ENCODE measurements at regions not wholly inside any gene's neighbourhood (a gene's known extent, or its start where the extent isn't known, plus 50 kb on each side); places are given as distances from the start of the nearest gene placed in this dataset.
"Not testable (repeated sequence)": the region's sequence is repeated elsewhere in the genome, so short reads cannot be mapped to it uniquely, and the experiment has no call there.

DNA sequence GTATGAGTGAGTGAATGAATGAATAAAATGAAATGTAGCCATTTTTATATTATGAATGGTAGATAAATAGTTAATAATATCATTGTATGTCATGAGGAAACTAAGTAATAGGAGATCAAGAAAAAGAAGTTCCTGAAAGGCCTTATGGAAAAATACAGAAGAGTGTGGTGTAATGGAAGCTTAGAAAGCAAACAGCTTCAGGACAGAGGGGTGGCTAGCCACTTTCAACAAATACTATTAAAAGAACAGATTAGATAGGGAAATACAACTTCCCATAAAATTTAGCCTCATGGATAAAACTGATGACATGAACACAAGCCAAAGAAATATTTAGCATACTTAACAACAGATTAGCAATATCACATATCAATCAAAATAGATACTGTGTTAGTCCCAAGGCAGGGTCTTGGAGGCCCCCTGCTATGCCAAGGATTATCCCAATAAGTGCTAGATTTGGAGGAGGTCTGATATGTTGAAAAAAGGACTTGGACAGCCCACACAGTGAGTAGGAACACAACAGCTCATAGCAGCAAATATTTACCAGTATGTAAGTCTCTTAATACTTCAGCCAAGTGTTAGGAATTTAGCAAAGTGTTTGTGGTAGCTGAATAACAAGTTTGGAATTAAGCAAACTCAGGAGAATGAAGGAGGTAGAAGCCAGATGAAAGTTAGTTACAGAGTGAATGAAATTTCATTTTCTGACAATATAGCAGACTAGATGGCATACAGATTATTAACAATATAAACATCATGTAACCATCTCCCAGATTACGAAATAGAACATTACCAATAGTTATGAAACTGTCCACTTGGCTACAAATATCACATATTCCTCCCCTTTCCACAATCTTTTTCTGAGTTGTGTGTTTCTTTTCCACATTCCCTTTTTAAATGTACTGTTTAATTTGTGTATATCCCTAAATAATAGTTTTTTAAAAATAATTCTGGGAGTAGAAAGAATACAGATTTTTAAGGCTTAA, 1632.0 kb downstream of the PCDH9 start:
- Histone ChIP-seq H3K4me3 (ENCODE audit: low read length) (no peak overlapping the region), H3K4me1 (ENCODE audit: control insufficient read depth, insufficient read depth, low read length) (no peaks in the 10 kb centered on the region), H3K9me3 (ENCODE audit: control insufficient read depth, insufficient read depth, low read length) (no peaks in the 10 kb centered on the region), H3K36me3 (ENCODE audit: control insufficient read depth, insufficient read depth, low read length) (no peaks in the 10 kb centered on the region), H3K27me3 (ENCODE audit: control insufficient read depth, insufficient read depth, low read length) (no peaks in the 10 kb centered on the region), H3K27ac (ENCODE audit: low read length) (no peak overlapping the region)
- no peak for DNase-seq (ENCODE audit: low read depth, low spot score)
- WGBS (ENCODE audit: insufficient coverage, insufficient read length), result no CpG with 5 or more reads among the region's 1 CpG

DNA sequence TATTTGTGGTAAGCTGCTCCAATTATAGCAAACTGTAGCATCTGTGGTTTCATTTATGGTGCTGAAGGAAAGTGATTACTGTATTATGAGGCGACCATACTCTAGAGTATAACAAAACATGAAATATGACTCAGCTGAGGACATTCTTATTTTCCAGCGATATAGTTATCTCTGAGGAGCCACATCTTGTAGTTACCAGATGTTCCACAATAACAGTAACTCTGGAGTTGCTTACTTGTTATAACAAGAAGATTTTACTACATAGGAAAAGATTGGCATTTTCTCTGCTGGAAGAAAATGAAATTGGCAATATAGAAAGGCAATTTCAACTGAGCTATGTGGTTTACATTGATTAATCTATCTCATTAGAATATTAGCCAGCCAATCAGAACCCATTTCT, 1634.2 kb downstream of the PCDH9 start:
- H3K9me3 ChIP-seq (ENCODE audit: control insufficient read depth, insufficient read depth, low read length), result no peaks in the 10 kb centered on the region
- H3K4me3 ChIP-seq (ENCODE audit: low read length), result no peak overlapping the region
- H3K36me3 ChIP-seq (ENCODE audit: control insufficient read depth, insufficient read depth, low read length), result no peaks in the 10 kb centered on the region
- H3K4me1 ChIP-seq (ENCODE audit: control insufficient read depth, insufficient read depth, low read length), result no peaks in the 10 kb centered on the region
- no peak for DNase-seq (ENCODE audit: low read depth, low spot score)
- no peak overlapping the region for H3K27ac ChIP-seq (ENCODE audit: low read length)
- H3K27me3 ChIP-seq (ENCODE audit: control insufficient read depth, insufficient read depth, low read length), result no peaks in the 10 kb centered on the region
- WGBS (ENCODE audit: insufficient coverage, insufficient read length), result no CpG with 5 or more reads among the region's 2 CpGs

DNA sequence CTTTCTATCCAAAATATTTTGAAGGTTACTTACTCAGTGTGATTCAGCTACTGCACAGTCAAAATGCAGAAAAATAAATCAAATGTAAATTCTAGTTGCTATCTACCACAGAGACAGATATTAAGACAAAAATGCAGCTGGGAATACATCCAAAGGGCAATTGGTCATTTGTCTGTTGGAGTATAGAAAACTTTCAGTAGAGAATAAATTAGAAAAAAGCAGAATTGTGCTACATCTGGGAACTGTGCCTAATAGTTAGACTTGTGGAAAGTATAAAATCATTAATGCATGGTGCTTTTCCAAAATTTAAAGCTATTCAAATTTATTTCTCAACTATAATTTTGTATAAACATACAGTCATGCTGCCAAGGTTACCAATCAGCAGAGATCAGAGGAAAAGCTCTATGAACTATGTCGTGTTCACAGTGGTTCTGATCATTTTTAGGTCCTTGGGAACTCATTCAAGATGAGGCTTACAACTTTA, 1635.8 kb downstream of the PCDH9 start:
- Histone ChIP-seq H3K27me3 (ENCODE audit: control insufficient read depth, insufficient read depth, low read length) (no peaks in the 10 kb centered on the region), H3K4me3 (ENCODE audit: low read length) (no peak overlapping the region), H3K36me3 (ENCODE audit: control insufficient read depth, insufficient read depth, low read length) (no peaks in the 10 kb centered on the region), H3K27ac (ENCODE audit: low read length) (no peak overlapping the region), H3K9me3 (ENCODE audit: control insufficient read depth, insufficient read depth, low read length) (no peaks in the 10 kb centered on the region), H3K4me1 (ENCODE audit: control insufficient read depth, insufficient read depth, low read length) (no peaks in the 10 kb centered on the region)
- no peak for DNase-seq (ENCODE audit: low read depth, low spot score)
- WGBS (ENCODE audit: insufficient coverage, insufficient read length), result no CpG with 5 or more reads among the region's 1 CpG

DNA sequence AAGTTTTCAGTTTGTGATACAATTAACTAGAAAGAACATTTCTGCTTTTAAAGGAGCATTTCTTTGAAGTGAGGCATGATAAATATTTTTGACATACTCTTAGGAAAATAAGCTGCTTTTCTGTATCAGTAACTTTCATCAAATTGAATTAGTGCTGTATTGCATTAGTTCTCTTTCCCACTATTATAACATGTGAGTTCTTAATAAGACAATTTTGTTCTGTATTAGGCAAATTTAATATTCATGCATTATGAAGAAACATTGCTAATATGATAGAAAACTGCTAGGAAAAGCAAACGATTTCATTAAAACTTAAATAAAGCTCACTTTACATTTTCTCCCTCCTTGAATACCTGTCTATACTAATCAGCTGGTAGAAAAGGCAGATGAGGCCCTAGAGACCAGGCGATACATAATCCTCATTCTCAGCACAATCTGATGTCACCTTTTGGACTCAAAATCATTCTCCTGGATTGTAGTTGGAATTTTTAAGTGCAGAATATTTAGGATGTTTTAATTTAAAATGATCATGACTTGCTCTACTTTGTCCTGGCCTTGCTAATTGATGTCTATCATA, 1636.8 kb downstream of the PCDH9 start:
- no peaks in the 10 kb centered on the region for H3K4me1 ChIP-seq (ENCODE audit: control insufficient read depth, insufficient read depth, low read length)
- H3K36me3 ChIP-seq (ENCODE audit: control insufficient read depth, insufficient read depth, low read length), result no peaks in the 10 kb centered on the region
- no peaks in the 10 kb centered on the region for H3K27me3 ChIP-seq (ENCODE audit: control insufficient read depth, insufficient read depth, low read length)
- H3K27ac ChIP-seq (ENCODE audit: low read length), result no peak overlapping the region
- no CpG with 5 or more reads among the region's 2 CpGs for WGBS (ENCODE audit: insufficient coverage, insufficient read length)
- no peaks in the 10 kb centered on the region for H3K9me3 ChIP-seq (ENCODE audit: control insufficient read depth, insufficient read depth, low read length)
- no peak for DNase-seq (ENCODE audit: low read depth, low spot score)
- no peak overlapping the region for H3K4me3 ChIP-seq (ENCODE audit: low read length)

DNA sequence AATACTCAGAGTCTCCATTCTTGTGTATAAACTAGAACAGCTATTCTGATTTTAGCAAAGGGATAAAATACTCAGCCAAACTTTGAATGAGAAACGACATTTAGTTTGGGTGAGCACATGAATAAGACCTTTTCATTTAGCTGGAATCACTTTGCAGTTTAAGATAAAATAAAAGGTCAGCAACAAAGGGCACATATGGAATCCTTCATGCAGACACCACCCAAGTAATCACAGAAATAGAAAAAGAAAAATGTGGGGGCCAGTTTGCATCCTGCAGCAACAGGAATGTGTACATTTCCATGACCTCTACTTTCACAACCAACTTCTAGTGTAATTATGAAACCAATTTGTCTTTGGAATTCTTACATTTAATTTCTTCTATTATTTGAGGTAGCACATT, 1637.4 kb downstream of the PCDH9 start:
- no peak for DNase-seq (ENCODE audit: low read depth, low spot score)
- H3K36me3 ChIP-seq (ENCODE audit: control insufficient read depth, insufficient read depth, low read length), result no peaks in the 10 kb centered on the region
- H3K27me3 ChIP-seq (ENCODE audit: control insufficient read depth, insufficient read depth, low read length), result no peaks in the 10 kb centered on the region
- H3K9me3 ChIP-seq (ENCODE audit: control insufficient read depth, insufficient read depth, low read length), result no peaks in the 10 kb centered on the region
- WGBS (ENCODE audit: insufficient coverage, insufficient read length), result no CpG with 5 or more reads among the region's 1 CpG
- H3K27ac ChIP-seq (ENCODE audit: low read length), result no peak overlapping the region
- H3K4me3 ChIP-seq (ENCODE audit: low read length), result no peak overlapping the region
- H3K4me1 ChIP-seq (ENCODE audit: control insufficient read depth, insufficient read depth, low read length), result no peaks in the 10 kb centered on the region

DNA sequence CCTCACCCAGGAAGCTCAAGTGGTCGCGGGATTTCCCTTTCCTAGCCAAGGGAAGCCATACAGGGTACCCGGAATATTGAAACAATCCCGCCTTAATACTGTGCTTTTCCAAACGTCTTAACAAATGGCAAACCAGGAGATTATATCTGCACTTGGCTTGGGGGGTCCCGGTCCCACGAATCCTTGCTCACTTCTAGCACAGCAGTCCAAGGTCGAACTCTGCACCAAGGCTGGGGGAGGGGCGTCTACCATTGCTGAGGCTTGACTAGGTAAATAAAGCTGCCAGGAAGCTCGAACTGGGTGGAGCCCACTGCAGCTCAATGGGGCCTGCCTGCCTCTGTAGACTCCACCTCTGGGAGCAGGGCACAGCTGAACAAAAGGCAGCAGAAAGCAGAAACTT, 1644.8 kb downstream of the PCDH9 start:
- H3K9me3 ChIP-seq (ENCODE audit: control insufficient read depth, insufficient read depth, low read length), result no peaks in the 10 kb centered on the region
- no peaks in the 10 kb centered on the region for H3K36me3 ChIP-seq (ENCODE audit: control insufficient read depth, insufficient read depth, low read length)
- WGBS (ENCODE audit: insufficient coverage, insufficient read length), result no CpG with 5 or more reads among the region's 10 CpGs

DNA sequence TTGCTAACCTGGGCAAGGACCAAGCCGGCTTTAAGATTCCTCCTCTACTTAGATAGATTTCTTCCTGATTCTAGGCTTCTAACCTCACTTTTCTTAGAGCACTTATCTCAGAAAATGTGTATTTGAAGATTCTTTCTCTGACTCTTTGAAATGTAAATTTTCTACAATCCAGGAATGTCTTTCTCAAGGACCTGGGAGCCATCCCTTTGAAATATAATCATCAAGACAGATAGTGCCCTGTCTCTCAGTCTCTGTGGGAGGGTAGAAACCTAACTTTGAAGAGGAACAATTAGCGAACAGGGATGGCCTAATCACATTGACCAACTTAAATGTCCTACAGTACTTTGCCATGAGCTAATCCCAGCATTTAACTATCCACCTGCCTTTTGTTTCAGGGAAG, 1646.0 kb downstream of the PCDH9 start:
- Histone ChIP-seq H3K9me3 (ENCODE audit: control insufficient read depth, insufficient read depth, low read length) (no peaks in the 10 kb centered on the region), H3K36me3 (ENCODE audit: control insufficient read depth, insufficient read depth, low read length) (no peaks in the 10 kb centered on the region), H3K27ac (ENCODE audit: low read length) (no peak overlapping the region), H3K27me3 (ENCODE audit: control insufficient read depth, insufficient read depth, low read length) (no peaks in the 10 kb centered on the region), H3K4me1 (ENCODE audit: control insufficient read depth, insufficient read depth, low read length) (peaks cover 3% of the 10 kb centered on the region; the same call in 1 of the 2 replicates), H3K4me3 (ENCODE audit: low read length) (no peak overlapping the region)
- peak; percentile 5 for DNase-seq (ENCODE audit: low read depth, low spot score)
- WGBS (ENCODE audit: insufficient coverage, insufficient read length), result no CpG with 5 or more reads among the region's 2 CpGs

More for the DNA sequence above, 1644.8 kb downstream of the PCDH9 start:
- no peak for DNase-seq (ENCODE audit: low read depth, low spot score)
- Histone ChIP-seq H3K27me3 (ENCODE audit: control insufficient read depth, insufficient read depth, low read length) (no peaks in the 10 kb centered on the region), H3K4me3 (ENCODE audit: low read length) (no peak overlapping the region), H3K27ac (ENCODE audit: low read length) (no peak overlapping the region), H3K4me1 (ENCODE audit: control insufficient read depth, insufficient read depth, low read length) (peaks cover 3% of the 10 kb centered on the region; the same call in 1 of the 2 replicates)

DNA sequence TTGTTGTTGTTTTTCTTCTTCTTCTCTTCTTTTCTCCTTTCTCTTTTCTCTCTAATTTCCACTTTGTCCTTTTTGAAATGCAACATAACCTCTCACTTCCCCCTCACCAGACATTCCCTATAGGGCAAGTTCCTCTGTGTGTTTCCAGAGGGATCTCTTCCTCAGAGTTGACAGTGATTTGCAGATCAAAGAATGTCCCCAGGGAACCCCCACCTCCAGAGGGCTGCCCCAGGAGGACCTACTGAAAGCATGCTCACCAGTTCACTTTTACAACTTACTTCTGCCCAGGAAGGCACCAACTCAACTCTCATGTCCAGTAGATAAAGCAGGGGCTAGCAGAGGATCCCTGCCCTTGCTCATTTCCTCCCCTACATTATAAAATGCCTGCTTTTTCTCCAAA, 1648.0 kb downstream of the PCDH9 start:
- H3K27ac ChIP-seq (ENCODE audit: low read length), result no peak overlapping the region
- no peaks in the 10 kb centered on the region for H3K27me3 ChIP-seq (ENCODE audit: control insufficient read depth, insufficient read depth, low read length)
- no peak for DNase-seq (ENCODE audit: low read depth, low spot score)
- H3K4me3 ChIP-seq (ENCODE audit: low read length), result no peak overlapping the region
- H3K9me3 ChIP-seq (ENCODE audit: control insufficient read depth, insufficient read depth, low read length), result no peaks in the 10 kb centered on the region
- no peaks in the 10 kb centered on the region for H3K36me3 ChIP-seq (ENCODE audit: control insufficient read depth, insufficient read depth, low read length)
- H3K4me1 ChIP-seq (ENCODE audit: control insufficient read depth, insufficient read depth, low read length), result peaks cover 3% of the 10 kb centered on the region; the same call in 1 of the 2 replicates

DNA sequence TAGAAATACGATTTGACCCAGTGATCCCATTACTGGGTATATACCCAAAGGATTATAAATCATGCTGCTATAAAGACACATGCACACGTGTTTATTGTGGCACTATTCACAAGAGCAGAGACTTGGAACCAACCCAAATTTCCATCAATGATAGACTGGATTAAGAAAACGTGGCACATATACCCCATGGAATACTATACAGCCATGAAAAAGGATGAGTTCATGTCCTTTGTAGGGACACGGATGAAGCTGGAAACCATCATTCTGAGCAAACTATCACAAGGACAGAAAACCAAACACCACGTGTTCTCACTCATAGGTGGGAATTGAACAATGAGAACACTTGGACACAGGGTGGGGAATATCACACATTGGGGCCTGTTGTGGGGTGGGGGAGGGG, 1665.6 kb downstream of the PCDH9 start:
- H3K9me3 ChIP-seq (ENCODE audit: control insufficient read depth, insufficient read depth, low read length); H3K4me3 ChIP-seq (ENCODE audit: low read length); H3K4me1 ChIP-seq (ENCODE audit: control insufficient read depth, insufficient read depth, low read length); H3K27me3 ChIP-seq (ENCODE audit: control insufficient read depth, insufficient read depth, low read length); H3K27ac ChIP-seq (ENCODE audit: low read length); DNase-seq (ENCODE audit: low read depth, low spot score); H3K36me3 ChIP-seq (ENCODE audit: control insufficient read depth, insufficient read depth, low read length): not testable (repeated sequence)
- WGBS (ENCODE audit: insufficient coverage, insufficient read length), result no CpG with 5 or more reads among the region's 5 CpGs

DNA sequence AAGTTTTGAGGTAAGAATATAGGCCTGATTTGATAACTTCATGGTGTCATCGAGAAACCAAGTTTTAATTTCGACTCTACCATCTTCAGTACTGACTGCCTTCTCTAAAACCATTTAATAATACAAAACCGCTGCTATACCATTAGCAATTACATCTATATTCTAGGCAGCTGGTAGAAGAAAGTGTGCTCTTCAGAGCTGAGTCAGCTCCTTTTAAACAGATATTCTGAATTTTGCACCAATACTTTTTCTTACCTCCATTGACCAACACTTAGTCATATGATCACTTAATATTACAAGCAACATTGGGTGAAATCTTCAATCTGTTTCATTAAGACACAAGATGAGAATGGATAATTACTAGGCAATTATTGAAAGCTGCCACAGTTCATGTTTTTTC, 1667.8 kb downstream of the PCDH9 start:
- H3K27me3 ChIP-seq (ENCODE audit: control insufficient read depth, insufficient read depth, low read length), result no peaks in the 10 kb centered on the region
- no peaks in the 10 kb centered on the region for H3K9me3 ChIP-seq (ENCODE audit: control insufficient read depth, insufficient read depth, low read length)
- H3K4me1 ChIP-seq (ENCODE audit: control insufficient read depth, insufficient read depth, low read length), result no peaks in the 10 kb centered on the region
- no peak overlapping the region for H3K27ac ChIP-seq (ENCODE audit: low read length)
- no CpG with 5 or more reads among the region's 3 CpGs for WGBS (ENCODE audit: insufficient coverage, insufficient read length)
- no peak for DNase-seq (ENCODE audit: low read depth, low spot score)
- H3K4me3 ChIP-seq (ENCODE audit: low read length), result no peak overlapping the region
- no peaks in the 10 kb centered on the region for H3K36me3 ChIP-seq (ENCODE audit: control insufficient read depth, insufficient read depth, low read length)

Data from iPS DF 6.9 (cell line).